ENCODE measurements at regions not wholly inside any gene's neighbourhood (a gene's known extent, or its start where the extent isn't known, plus 50 kb on each side); places are given as distances from the start of the nearest gene placed in this dataset.
A peak's percentile ranks its signal among the peaks of the same experiment; 100 is the strongest.

DNA sequence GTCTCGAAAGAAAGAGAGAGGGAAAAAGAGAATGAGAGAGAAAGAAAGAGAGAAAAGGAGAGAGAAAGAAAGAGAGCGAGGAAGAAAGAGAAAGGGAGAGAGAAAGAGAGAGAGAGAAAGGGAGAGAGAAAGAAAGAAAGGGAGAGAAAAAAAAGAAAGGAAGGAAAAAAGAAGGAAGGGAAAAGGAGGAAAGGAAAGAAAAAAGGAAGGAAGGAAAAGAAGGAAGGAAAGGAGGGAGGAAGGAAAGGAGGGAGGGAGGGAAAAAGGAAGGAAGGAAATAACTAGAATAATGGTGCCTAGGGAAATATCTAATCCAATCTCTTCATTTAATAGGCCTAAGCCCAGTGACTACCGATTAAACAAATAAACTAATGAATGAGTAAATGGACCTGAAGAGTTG, 85.4 kb upstream of the LYZL1 start:
- Mint-ChIP-seq H3K9me3 (no peaks in the 10 kb centered on the region), H3K36me3 (ENCODE audit: low read depth) (no peaks in the 10 kb centered on the region), H3K4me1 (peaks cover 34% of the 10 kb centered on the region), H3K27me3 (ENCODE audit: low read depth) (peaks cover 4% of the 10 kb centered on the region), H3K27ac (peak overlapping the region in 2 of 3 experiments; percentile 51 to 85), H3K4me3 (no peak overlapping the region)
- TF ChIP-seq, protein P1, sequence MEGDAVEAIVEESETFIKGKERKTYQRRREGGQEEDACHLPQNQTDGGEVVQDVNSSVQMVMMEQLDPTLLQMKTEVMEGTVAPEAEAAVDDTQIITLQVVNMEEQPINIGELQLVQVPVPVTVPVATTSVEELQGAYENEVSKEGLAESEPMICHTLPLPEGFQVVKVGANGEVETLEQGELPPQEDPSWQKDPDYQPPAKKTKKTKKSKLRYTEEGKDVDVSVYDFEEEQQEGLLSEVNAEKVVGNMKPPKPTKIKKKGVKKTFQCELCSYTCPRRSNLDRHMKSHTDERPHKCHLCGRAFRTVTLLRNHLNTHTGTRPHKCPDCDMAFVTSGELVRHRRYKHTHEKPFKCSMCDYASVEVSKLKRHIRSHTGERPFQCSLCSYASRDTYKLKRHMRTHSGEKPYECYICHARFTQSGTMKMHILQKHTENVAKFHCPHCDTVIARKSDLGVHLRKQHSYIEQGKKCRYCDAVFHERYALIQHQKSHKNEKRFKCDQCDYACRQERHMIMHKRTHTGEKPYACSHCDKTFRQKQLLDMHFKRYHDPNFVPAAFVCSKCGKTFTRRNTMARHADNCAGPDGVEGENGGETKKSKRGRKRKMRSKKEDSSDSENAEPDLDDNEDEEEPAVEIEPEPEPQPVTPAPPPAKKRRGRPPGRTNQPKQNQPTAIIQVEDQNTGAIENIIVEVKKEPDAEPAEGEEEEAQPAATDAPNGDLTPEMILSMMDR (IDR thresholded peaks at IDR 0.05; ENCODE audit: unreplicated experiment in 3 of 3), result no peak

DNA sequence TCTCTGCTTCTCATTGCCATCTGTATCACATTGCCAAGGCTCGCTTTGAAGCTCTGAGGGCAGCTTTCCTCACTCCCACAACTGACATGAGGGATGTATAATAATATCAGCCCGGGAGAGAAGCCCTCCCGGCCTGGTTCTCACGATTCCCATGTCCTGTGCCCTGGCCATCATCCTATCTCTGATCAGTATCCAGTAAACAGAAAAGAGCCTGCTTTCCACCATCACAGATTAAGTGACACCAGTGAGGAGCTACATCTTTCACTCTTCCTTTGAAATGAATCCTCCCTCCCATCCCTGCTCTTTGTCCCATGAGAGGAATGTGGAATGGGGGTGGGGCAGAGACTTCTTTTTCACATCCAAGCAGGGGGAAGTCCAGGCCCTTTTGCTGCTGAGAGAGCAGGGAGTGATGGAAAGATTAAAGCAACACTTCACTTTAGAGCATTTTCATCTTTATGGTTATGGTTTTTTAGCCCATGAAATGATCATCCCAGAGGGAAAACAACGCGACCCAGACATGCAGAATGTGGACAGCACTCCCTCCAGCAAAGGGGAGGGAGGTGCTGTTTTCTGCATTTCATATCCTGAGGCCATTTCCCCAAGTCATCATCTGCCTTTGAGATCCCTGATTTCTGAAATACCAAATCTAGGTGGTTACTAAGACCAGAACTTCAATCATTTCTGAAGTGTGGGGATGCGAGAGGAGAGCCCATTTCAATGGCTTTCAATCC, 84.6 kb upstream of the LYZL1 start:
- Mint-ChIP-seq H3K9me3 (peaks cover 2% of the 10 kb centered on the region), H3K36me3 (ENCODE audit: low read depth) (no peaks in the 10 kb centered on the region), H3K27ac (peak overlapping the region; percentile 51 to 81 (median 69)), H3K4me1 (peaks cover 34% of the 10 kb centered on the region), H3K27me3 (ENCODE audit: low read depth) (peaks cover 4% of the 10 kb centered on the region), H3K4me3 (no peak overlapping the region)
- TF ChIP-seq, protein P1 (IDR thresholded peaks at IDR 0.05; ENCODE audit: unreplicated experiment in 3 of 3), result no peak

DNA sequence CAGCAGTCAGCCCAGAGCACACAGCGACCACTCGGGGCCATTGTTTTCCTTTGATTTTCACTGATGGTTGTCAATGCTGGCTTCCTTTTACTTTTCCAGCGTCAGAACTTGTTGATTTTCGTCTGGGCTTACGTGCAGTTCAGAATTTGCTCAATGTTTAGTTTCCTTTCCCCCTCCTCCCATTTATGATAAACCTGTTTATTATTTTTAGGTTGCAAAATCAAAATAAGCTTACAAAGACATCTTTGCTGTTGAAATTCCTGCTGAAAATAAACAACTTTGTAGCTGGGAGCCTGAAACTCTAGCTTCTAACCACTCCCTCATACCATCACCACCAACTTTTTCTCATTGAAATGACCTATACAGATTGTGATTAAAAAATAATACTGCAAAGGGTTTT, 83.1 kb upstream of the LYZL1 start:
- TF ChIP-seq, protein P1 (IDR thresholded peaks at IDR 0.05; ENCODE audit: unreplicated experiment in 3 of 3), result no peak
- Mint-ChIP-seq H3K27ac (peak overlapping the region in 1 of 3 experiments; percentile 3), H3K9me3 (peaks cover 8% of the 10 kb centered on the region), H3K27me3 (ENCODE audit: low read depth) (peaks cover 4% of the 10 kb centered on the region), H3K4me3 (no peak overlapping the region), H3K4me1 (peaks cover 25% of the 10 kb centered on the region), H3K36me3 (ENCODE audit: low read depth) (no peaks in the 10 kb centered on the region)

DNA sequence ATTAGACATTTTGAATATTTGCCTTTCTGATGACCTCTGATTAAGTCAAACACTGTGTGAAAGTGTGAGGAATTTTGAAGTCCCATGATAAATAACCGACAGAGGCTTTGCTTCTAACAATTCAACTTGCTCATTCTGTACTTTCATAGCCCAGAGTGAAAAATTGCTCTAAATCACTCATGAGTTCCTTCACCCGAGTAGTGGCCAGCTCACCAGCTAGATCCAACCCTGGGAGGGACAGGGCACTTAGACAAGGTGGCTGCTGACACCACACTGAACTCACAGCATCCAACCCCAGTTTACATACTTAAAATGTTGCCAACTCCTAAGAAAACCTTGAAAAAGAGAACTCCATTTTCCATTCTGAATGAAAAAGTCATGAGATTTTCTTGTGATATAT, 80.0 kb upstream of the LYZL1 start:
- no peaks in the 10 kb centered on the region for H3K36me3 Mint-ChIP-seq (ENCODE audit: low read depth)
- H3K27ac Mint-ChIP-seq, result no peak overlapping the region
- H3K4me3 Mint-ChIP-seq, result no peak overlapping the region
- peaks cover 14% of the 10 kb centered on the region for H3K4me1 Mint-ChIP-seq
- H3K9me3 Mint-ChIP-seq, result peaks cover 17% of the 10 kb centered on the region
- H3K27me3 Mint-ChIP-seq (ENCODE audit: low read depth), result no peaks in the 10 kb centered on the region
- TF ChIP-seq, protein P1 (IDR thresholded peaks at IDR 0.05; ENCODE audit: unreplicated experiment in 3 of 3), result no peak

DNA sequence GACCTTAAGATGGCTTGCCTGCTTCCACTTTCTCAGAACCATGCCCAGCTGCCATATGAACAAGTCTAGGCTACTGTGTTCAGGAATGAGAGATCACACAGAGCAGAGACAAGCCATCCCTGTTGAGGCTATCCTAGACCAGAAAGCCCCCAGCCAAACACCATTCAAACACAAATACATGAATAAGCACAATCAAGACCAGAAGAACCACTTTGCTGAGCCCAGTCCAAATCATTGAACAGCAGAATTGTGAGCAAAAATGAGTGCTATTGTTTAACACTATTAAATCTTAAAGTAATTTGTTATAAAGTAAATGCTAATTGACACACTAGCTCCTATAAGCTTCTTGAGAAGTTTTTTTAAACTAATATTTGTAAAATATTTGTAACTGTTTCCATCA, 79.0 kb upstream of the LYZL1 start:
- TF ChIP-seq, protein P1 (IDR thresholded peaks at IDR 0.05; ENCODE audit: unreplicated experiment in 3 of 3), result no peak
- no peaks in the 10 kb centered on the region for H3K36me3 Mint-ChIP-seq (ENCODE audit: low read depth)
- H3K4me3 Mint-ChIP-seq, result no peak overlapping the region
- no peak overlapping the region for H3K27ac Mint-ChIP-seq
- peaks cover 6% of the 10 kb centered on the region for H3K4me1 Mint-ChIP-seq
- H3K9me3 Mint-ChIP-seq, result peaks cover 17% of the 10 kb centered on the region
- H3K27me3 Mint-ChIP-seq (ENCODE audit: low read depth), result no peaks in the 10 kb centered on the region

DNA sequence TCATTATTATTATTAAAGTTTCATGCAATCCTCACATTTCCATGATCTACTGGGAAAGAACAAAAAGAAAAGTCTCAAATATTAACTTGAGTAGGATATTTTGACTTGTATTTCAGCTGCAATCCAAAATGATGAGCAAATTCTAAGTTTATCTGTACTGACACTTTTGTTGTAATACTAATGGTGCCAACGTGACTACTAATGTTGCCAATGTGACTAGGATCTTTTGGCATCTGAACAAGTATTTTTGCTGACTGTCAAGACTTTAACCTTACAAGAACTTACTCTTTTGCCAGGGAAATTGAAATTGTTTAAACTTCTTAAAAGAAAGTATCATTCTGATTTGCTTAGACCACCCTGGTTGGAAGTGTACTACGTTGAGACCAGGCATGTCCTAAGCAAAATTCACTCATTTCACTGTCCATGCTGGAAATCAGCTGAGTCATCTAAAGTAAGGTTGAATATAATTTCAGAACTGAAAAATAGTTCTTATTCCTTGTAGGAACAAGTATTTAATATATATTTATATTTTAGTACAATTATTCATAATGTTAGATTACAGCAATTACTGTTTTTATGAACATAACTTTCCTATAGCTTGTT, 78.5 kb upstream of the LYZL1 start:
- no peaks in the 10 kb centered on the region for H3K36me3 Mint-ChIP-seq (ENCODE audit: low read depth)
- H3K4me3 Mint-ChIP-seq, result no peak overlapping the region
- peaks cover 3% of the 10 kb centered on the region for H3K27me3 Mint-ChIP-seq (ENCODE audit: low read depth)
- TF ChIP-seq, protein P1 (IDR thresholded peaks at IDR 0.05; ENCODE audit: unreplicated experiment in 3 of 3), result no peak
- H3K27ac Mint-ChIP-seq, result no peak overlapping the region
- peaks cover 6% of the 10 kb centered on the region for H3K4me1 Mint-ChIP-seq
- peaks cover 17% of the 10 kb centered on the region for H3K9me3 Mint-ChIP-seq

Data from nephron (organoid).